Common myeloid progenitor, CD34-positive (primary cell): ENCODE measurements at regions not wholly inside any gene's neighbourhood (a gene's known extent, or its start where the extent isn't known, plus 50 kb on each side); places are given as distances from the start of the nearest gene placed in this dataset.
"Not testable (repeated sequence)": the region's sequence is repeated elsewhere in the genome, so short reads cannot be mapped to it uniquely, and the experiment has no call there.

Source experiments
- CTCF ChIA-PET: fragments of 350-600 bp; sonication (Branson Sonifier 250); formaldehyde crosslinking; loops from one replicate; lab custom pipeline; 2021; ENCODE audit warnings: antibody characterized with exemption; lab: Charles Lee
- POLR2A ChIA-PET: fragments of 350-600 bp; sonication (Branson Sonifier 250); formaldehyde crosslinking; loops from one replicate; lab custom pipeline; 2021; ENCODE audit warnings: antibody characterized with exemption; lab: Charles Lee
- DNase-seq, 3 donors: peaks; one replicate each; pipeline versions ENCODE4 v3.0.0 to v3.0.0-alpha.2; 2013
- H3K27ac ChIP-seq, 2 experiments: 1 replicate in 1 of 2; 2 replicates in 1 of 2; pipeline ENCODE4 v1.7.0; 2013; ENCODE audit warnings: inconsistent platforms in 2 of 2, low read length in 2 of 2, mild to moderate bottlenecking in 2 of 2, low read depth in 1 of 2, moderate library complexity in 1 of 2; ENCODE audit not compliant: severe bottlenecking in 2 of 2, insufficient read depth in 1 of 2, poor library complexity in 1 of 2
- H3K27me3 ChIP-seq, 5 experiments: replicated peaks in 2 of 5; 1 replicate in 3 of 5; 2 replicates in 2 of 5; pipeline versions ENCODE4 v1.6.1 to v1.7.0; 2013; ENCODE audit warnings: low read length in 4 of 5, mild to moderate bottlenecking in 2 of 5, moderate library complexity in 2 of 5, inconsistent platforms in 1 of 5; ENCODE audit not compliant: insufficient read depth in 5 of 5, control insufficient read depth in 4 of 5
- H3K36me3 ChIP-seq, 4 experiments: 1 replicate in 2 of 4; 2 replicates in 2 of 4; pipeline versions ENCODE4 v1.6.1 to v1.7.0; 2013; ENCODE audit warnings: low read length in 3 of 4, control low read depth in 1 of 4, mild to moderate bottlenecking in 1 of 4; ENCODE audit not compliant: control insufficient read depth in 4 of 4, insufficient read depth in 4 of 4
- H3K4me1 ChIP-seq, 4 experiments: 1 replicate in 3 of 4; 2 replicates in 1 of 4; pipeline versions ENCODE4 v1.6.1 to v1.7.1; 2013; ENCODE audit warnings: low read length in 3 of 4, mild to moderate bottlenecking in 3 of 4, control low read depth in 1 of 4, inconsistent platforms in 1 of 4, moderate library complexity in 1 of 4; ENCODE audit not compliant: control insufficient read depth in 4 of 4, insufficient read depth in 4 of 4; ENCODE audit errors: control extremely low read depth in 1 of 4
- H3K4me3 ChIP-seq, 7 experiments: 1 replicate in 4 of 7; 2 replicates in 3 of 7; pipeline versions ENCODE4 v1.5.1 to v1.7.0; 2013; ENCODE audit warnings: mild to moderate bottlenecking in 7 of 7, low read length in 6 of 7, moderate library complexity in 6 of 7, inconsistent platforms in 2 of 7, low read depth in 2 of 7, control low read depth in 1 of 7; ENCODE audit not compliant: insufficient read depth in 4 of 7, control insufficient read depth in 1 of 7; ENCODE audit errors: extremely low read depth in 1 of 7
- H3K9me3 ChIP-seq, 5 experiments: 1 replicate in 4 of 5; 2 replicates in 1 of 5; pipeline versions ENCODE4 v1.6.1 to v1.7.1; 2013; ENCODE audit warnings: low read length in 4 of 5, mild to moderate bottlenecking in 2 of 5, inconsistent platforms in 1 of 5, low read depth in 1 of 5, moderate library complexity in 1 of 5; ENCODE audit not compliant: control insufficient read depth in 4 of 5, insufficient read depth in 2 of 5; ENCODE audit errors: control extremely low read depth in 1 of 5
- WGBS: methylation state at CpG from one replicate; pipeline ENCODE4 v1.1.5; 2013; ENCODE audit not compliant: insufficient coverage; 5-methylcytosine and 5-hydroxymethylcytosine counted together

GRCh38 chr11:134499990-134500389 lies 87.9 kb upstream of the B3GAT1 start:
- peaks cover 0 to 5% (median 0%) of the 10 kb centered on the region in 5 experiments for H3K9me3 ChIP-seq
- no peak for DNase-seq
- H3K4me3 ChIP-seq = no peak overlapping the region
- H3K27me3 ChIP-seq = peaks cover 0 to 26% (median 9%) of the 10 kb centered on the region in 5 experiments
- CTCF ChIA-PET = no interaction called here
- WGBS = 85% methylated on average over 5 of the region's 8 CpGs
- H3K36me3 ChIP-seq = no peaks in the 10 kb centered on the region
- no peak overlapping the region for H3K27ac ChIP-seq
- H3K4me1 ChIP-seq = no peaks in the 10 kb centered on the region
- POLR2A ChIA-PET = no interaction called here

- Histone ChIP-seq H3K27ac (no peak overlapping the region), H3K4me1 (no peaks in the 10 kb centered on the region), H3K27me3 (peaks cover 0 to 14% (median 9%) of the 10 kb centered on the region in 5 experiments), H3K9me3 (peaks cover 0 to 8% (median 0%) of the 10 kb centered on the region in 5 experiments), H3K36me3 (no peaks in the 10 kb centered on the region), H3K4me3 (no peak overlapping the region)
- ChIA-PET POLR2A (no interaction called here), CTCF (no interaction called here)
- WGBS = 98% methylated on average over 19 of the region's 19 CpGs
- no peak for DNase-seq
Observed at GRCh38 chr11:134498326-134499139, 86.5 kb upstream of the B3GAT1 start.

GRCh38 chr11:134497586-134497985 lies 85.5 kb upstream of the B3GAT1 start:
- 41% methylated on average over 5 of the region's 5 CpGs for WGBS
- no peak for DNase-seq
- Histone ChIP-seq H3K27ac (no peak overlapping the region), H3K4me1 (no peaks in the 10 kb centered on the region), H3K4me3 (no peak overlapping the region), H3K36me3 (no peaks in the 10 kb centered on the region), H3K27me3 (peaks cover 0 to 9% (median 4%) of the 10 kb centered on the region in 5 experiments), H3K9me3 (peaks cover 0 to 8% (median 0%) of the 10 kb centered on the region in 5 experiments)
- POLR2A ChIA-PET = no interaction called here
- CTCF ChIA-PET = no interaction called here

- H3K36me3 ChIP-seq, H3K27ac ChIP-seq, H3K4me3 ChIP-seq, POLR2A ChIA-PET, H3K27me3 ChIP-seq, CTCF ChIA-PET, DNase-seq, H3K4me1 ChIP-seq: not testable (repeated sequence)
- no CpG with 5 or more reads among the region's 2 CpGs for WGBS
- peaks cover 0 to 11% (median 0%) of the 10 kb centered on the region in 5 experiments for H3K9me3 ChIP-seq
Observed at GRCh38 chr11:134496058-134496457, 84.0 kb upstream of the B3GAT1 start.

GRCh38 chr11:134494395-134494794 lies 82.4 kb upstream of the B3GAT1 start:
- H3K4me1 ChIP-seq, CTCF ChIA-PET, DNase-seq, H3K27me3 ChIP-seq, POLR2A ChIA-PET, H3K4me3 ChIP-seq, H3K27ac ChIP-seq, H3K36me3 ChIP-seq: not testable (repeated sequence)
- 100% methylated on average over 1 of the region's 2 CpGs for WGBS
- peaks cover 0 to 11% (median 0%) of the 10 kb centered on the region in 5 experiments for H3K9me3 ChIP-seq

- DNase-seq, H3K27me3 ChIP-seq, CTCF ChIA-PET, POLR2A ChIA-PET, H3K4me3 ChIP-seq, H3K9me3 ChIP-seq, H3K27ac ChIP-seq, H3K36me3 ChIP-seq, H3K4me1 ChIP-seq: not testable (repeated sequence)
- WGBS = no CpG with 5 or more reads among the region's 2 CpGs
Observed at GRCh38 chr11:134492411-134492810, 80.4 kb upstream of the B3GAT1 start.

- DNase-seq = no peak
- Histone ChIP-seq H3K27me3 (peaks cover 0 to 3% (median 0%) of the 10 kb centered on the region in 5 experiments), H3K27ac (no peak overlapping the region), H3K4me3 (no peak overlapping the region), H3K9me3 (peaks cover 0 to 5% (median 0%) of the 10 kb centered on the region in 5 experiments), H3K4me1 (no peaks in the 10 kb centered on the region), H3K36me3 (no peaks in the 10 kb centered on the region)
- POLR2A ChIA-PET = no interaction called here
- CTCF ChIA-PET = no interaction called here
- 70% methylated on average over 4 of the region's 5 CpGs for WGBS
Observed at GRCh38 chr11:134489728-134490127, 77.7 kb upstream of the B3GAT1 start.
